ENCODE measurements at regions not wholly inside any gene's neighbourhood (a gene's known extent, or its start where the extent isn't known, plus 50 kb on each side); places are given as distances from the start of the nearest gene placed in this dataset.
A peak's percentile ranks its signal among the peaks of the same experiment; 100 is the strongest.

- Histone ChIP-seq H3K4me1 (ENCODE audit: insufficient read depth) (peaks cover 7% of the 10 kb centered on the region), H3K36me3 (replicated peaks; ENCODE audit: insufficient read depth, low read depth) (no peaks in the 10 kb centered on the region), H3K27ac (no peak overlapping the region), H3K27me3 (no peaks in the 10 kb centered on the region), H3K4me2 (no peak overlapping the region), H4K20me1 (ENCODE audit: insufficient read depth, poor library complexity, severe bottlenecking) (no peaks in the 10 kb centered on the region), H3K79me2 (no peaks in the 10 kb centered on the region), H3K9me2 (replicated peaks; ENCODE audit: insufficient read depth) (no peaks in the 10 kb centered on the region), H3K4me3 (no peak overlapping the region), H3K9me3 (ENCODE audit: low read depth) (no peaks in the 10 kb centered on the region), H2AFZ (no peak overlapping the region)
- no peak for DNase-seq (ENCODE audit: low spot score)
- 81% methylated on average over 1 of the region's 1 CpG for WGBS (ENCODE audit: low lambda C conversion rate, missing lambda C conversion rate)
- no peak for TF ChIP-seq EZH2phosphoT487 (IDR thresholded peaks at IDR 0.05; ENCODE audit: low read depth, severe bottlenecking, unreplicated experiment)
- TF ChIP-seq, protein P1, sequence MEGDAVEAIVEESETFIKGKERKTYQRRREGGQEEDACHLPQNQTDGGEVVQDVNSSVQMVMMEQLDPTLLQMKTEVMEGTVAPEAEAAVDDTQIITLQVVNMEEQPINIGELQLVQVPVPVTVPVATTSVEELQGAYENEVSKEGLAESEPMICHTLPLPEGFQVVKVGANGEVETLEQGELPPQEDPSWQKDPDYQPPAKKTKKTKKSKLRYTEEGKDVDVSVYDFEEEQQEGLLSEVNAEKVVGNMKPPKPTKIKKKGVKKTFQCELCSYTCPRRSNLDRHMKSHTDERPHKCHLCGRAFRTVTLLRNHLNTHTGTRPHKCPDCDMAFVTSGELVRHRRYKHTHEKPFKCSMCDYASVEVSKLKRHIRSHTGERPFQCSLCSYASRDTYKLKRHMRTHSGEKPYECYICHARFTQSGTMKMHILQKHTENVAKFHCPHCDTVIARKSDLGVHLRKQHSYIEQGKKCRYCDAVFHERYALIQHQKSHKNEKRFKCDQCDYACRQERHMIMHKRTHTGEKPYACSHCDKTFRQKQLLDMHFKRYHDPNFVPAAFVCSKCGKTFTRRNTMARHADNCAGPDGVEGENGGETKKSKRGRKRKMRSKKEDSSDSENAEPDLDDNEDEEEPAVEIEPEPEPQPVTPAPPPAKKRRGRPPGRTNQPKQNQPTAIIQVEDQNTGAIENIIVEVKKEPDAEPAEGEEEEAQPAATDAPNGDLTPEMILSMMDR (IDR thresholded peaks at IDR 0.05; ENCODE audit: poor library complexity) = peak; percentile 5
Observed at GRCh38 chr13:54162069-54162468, 1133.5 kb downstream of the OLFM4 start.

DNA sequence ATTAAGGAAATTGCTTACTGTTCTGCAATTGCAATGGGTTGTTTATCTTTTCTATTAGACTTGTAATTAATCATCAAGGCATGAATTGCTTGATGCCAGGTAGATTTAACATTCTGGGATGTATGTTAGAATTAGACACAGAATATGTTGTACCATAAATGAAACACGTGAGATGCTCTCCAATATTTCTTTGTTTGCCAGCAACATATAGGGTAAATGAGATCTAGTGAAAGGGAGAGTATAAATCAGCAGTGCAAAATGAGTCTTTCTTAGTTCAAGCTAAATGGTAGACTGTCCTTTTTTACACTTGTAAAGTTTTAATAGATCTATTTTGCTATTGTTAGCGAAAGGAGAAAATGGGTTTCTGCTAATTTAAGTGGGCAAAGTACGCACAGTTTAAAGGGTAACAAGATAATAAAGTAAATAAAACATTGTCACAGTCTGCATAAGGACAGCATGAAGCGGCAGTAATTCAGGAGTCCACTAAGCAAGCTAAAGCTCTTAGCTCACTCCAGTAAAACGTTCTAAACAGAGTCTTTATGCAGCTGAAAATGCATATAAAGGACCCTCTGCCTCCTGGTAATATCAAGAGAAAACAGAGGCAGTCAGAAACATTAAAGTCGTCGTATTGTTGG is 1137.1 kb downstream of the OLFM4 start:
- H3K4me1 ChIP-seq (ENCODE audit: insufficient read depth) = peaks cover 7% of the 10 kb centered on the region
- 40% methylated on average over 7 of the region's 7 CpGs for WGBS (ENCODE audit: low lambda C conversion rate, missing lambda C conversion rate)
- H3K9me3 ChIP-seq (ENCODE audit: low read depth) = no peaks in the 10 kb centered on the region
- no peak overlapping the region for H2AFZ ChIP-seq
- no peaks in the 10 kb centered on the region for H3K27me3 ChIP-seq
- H3K9me2 ChIP-seq (replicated peaks; ENCODE audit: insufficient read depth) = no peaks in the 10 kb centered on the region
- no peaks in the 10 kb centered on the region for H4K20me1 ChIP-seq (ENCODE audit: insufficient read depth, poor library complexity, severe bottlenecking)
- peak overlapping the region; percentile 28 for H3K4me2 ChIP-seq
- DNase-seq (ENCODE audit: low spot score) = no peak
- no peak overlapping the region for H3K27ac ChIP-seq
- no peak overlapping the region for H3K4me3 ChIP-seq
- no peak for TF ChIP-seq EZH2 (IDR thresholded peaks at IDR 0.05; ENCODE audit: borderline replicate concordance)
- TF ChIP-seq EZH2phosphoT487 (IDR thresholded peaks at IDR 0.05; ENCODE audit: low read depth, severe bottlenecking, unreplicated experiment) = no peak
- H3K36me3 ChIP-seq (replicated peaks; ENCODE audit: insufficient read depth, low read depth) = no peaks in the 10 kb centered on the region
- H3K79me2 ChIP-seq = no peaks in the 10 kb centered on the region

DNA sequence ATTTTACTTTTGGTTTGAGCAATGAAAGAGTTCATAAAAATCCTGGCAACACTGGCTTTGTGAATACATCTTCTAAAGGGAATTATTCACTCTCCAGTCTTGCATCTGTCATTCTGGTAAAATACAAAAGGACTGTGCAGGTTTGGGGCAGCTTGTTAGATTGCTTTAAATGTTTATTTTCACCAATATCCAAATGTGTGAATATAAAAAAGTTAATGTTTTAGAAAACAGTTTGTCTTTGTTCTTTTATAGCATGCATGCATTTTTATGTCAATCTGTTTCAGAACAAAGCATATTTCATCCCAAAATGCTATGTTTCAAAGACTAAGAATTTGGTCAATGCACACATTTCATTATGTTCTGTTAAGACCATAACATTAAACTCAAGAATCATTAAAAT is 1145.4 kb downstream of the OLFM4 start:
- H3K27ac ChIP-seq = no peak overlapping the region
- TF ChIP-seq EZH2 (IDR thresholded peaks at IDR 0.05; ENCODE audit: borderline replicate concordance) = no peak
- TF ChIP-seq, protein P1 (IDR thresholded peaks at IDR 0.05; ENCODE audit: poor library complexity) = no peak

DNA sequence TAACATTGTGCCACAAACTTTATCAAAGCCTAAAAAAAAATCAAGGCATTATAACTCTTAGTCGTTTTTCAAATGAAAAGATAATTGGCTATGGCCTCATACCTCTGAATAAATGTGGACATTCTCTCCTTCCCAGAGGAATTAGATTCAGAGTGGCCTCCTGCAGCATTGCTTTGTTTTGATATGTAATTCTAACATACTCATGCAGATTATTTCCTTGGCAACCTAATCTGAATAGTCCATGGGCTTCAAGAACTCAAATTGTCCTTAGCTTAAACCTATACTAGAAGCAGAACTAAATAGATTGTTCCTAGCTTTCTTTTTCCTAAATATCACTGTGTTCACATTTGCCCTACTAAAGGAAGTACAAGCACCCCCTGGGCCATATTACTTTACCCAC is 1146.9 kb downstream of the OLFM4 start:
- Histone ChIP-seq H3K4me2 (no peak overlapping the region), H3K9me2 (replicated peaks; ENCODE audit: insufficient read depth) (no peaks in the 10 kb centered on the region), H3K27ac (no peak overlapping the region), H3K4me3 (no peak overlapping the region), H3K79me2 (no peaks in the 10 kb centered on the region), H3K9me3 (ENCODE audit: low read depth) (no peaks in the 10 kb centered on the region), H3K27me3 (no peaks in the 10 kb centered on the region), H3K4me1 (ENCODE audit: insufficient read depth) (no peaks in the 10 kb centered on the region), H2AFZ (no peak overlapping the region), H4K20me1 (ENCODE audit: insufficient read depth, poor library complexity, severe bottlenecking) (no peaks in the 10 kb centered on the region), H3K36me3 (replicated peaks; ENCODE audit: insufficient read depth, low read depth) (no peaks in the 10 kb centered on the region)
- WGBS (ENCODE audit: low lambda C conversion rate, missing lambda C conversion rate) = 52% methylated on average over 1 of the region's 1 CpG
- TF ChIP-seq EZH2phosphoT487 (IDR thresholded peaks at IDR 0.05; ENCODE audit: low read depth, severe bottlenecking, unreplicated experiment) (no peak), EZH2 (IDR thresholded peaks at IDR 0.05; ENCODE audit: borderline replicate concordance) (no peak)
- TF ChIP-seq, protein P1 (IDR thresholded peaks at IDR 0.05; ENCODE audit: poor library complexity) = no peak
- no peak for DNase-seq (ENCODE audit: low spot score)

More for the DNA sequence above, 1145.4 kb downstream of the OLFM4 start:
- no peaks in the 10 kb centered on the region for H3K27me3 ChIP-seq
- H3K36me3 ChIP-seq (replicated peaks; ENCODE audit: insufficient read depth, low read depth) = no peaks in the 10 kb centered on the region
- H2AFZ ChIP-seq = no peak overlapping the region
- DNase-seq (ENCODE audit: low spot score) = no peak
- no peaks in the 10 kb centered on the region for H4K20me1 ChIP-seq (ENCODE audit: insufficient read depth, poor library complexity, severe bottlenecking)
- H3K4me1 ChIP-seq (ENCODE audit: insufficient read depth) = no peaks in the 10 kb centered on the region
- H3K9me3 ChIP-seq (ENCODE audit: low read depth) = no peaks in the 10 kb centered on the region
- H3K4me3 ChIP-seq = no peak overlapping the region
- no peaks in the 10 kb centered on the region for H3K9me2 ChIP-seq (replicated peaks; ENCODE audit: insufficient read depth)
- no peak overlapping the region for H3K4me2 ChIP-seq
- H3K79me2 ChIP-seq = no peaks in the 10 kb centered on the region

All from hepatocyte (in vitro differentiated cells).